ENCODE measurements at regions not wholly inside any gene's neighbourhood (a gene's known extent, or its start where the extent isn't known, plus 50 kb on each side); places are given as distances from the start of the nearest gene placed in this dataset.

- Histone ChIP-seq H3K4me1 (ENCODE audit: insufficient read depth) (no peaks in the 10 kb centered on the region), H3K9me3 (no peaks in the 10 kb centered on the region), H3K4me3 (no peak overlapping the region), H3K36me3 (no peaks in the 10 kb centered on the region), H3K27ac (no peak overlapping the region), H3K27me3 (no peaks in the 10 kb centered on the region)
- intact Hi-C loops (cut with DNase I), result no loop called here
- no peak for TF ChIP-seq EP300 (IDR thresholded peaks at IDR 0.05)
- no peak for TF ChIP-seq POLR2A (IDR thresholded peaks at IDR 0.05)
- no peak for TF ChIP-seq CTCF (IDR thresholded peaks at IDR 0.05)
- WGBS, 3 donors, result 87 to 91% (median 89%) methylated on average over 2 of the region's 2 CpGs
- no peak for DNase-seq
Observed at GRCh38 chr9:107215381-107215780, 67.7 kb upstream of the RAD23B start.

GRCh38 chr9:107216329-107216728, 66.8 kb upstream of the RAD23B start:
- Histone ChIP-seq H3K4me3 (no peak overlapping the region), H3K4me1 (ENCODE audit: insufficient read depth) (no peaks in the 10 kb centered on the region), H3K27me3 (no peaks in the 10 kb centered on the region), H3K27ac (no peak overlapping the region), H3K9me3 (no peaks in the 10 kb centered on the region), H3K36me3 (no peaks in the 10 kb centered on the region)
- 96 to 99% (median 96%) methylated on average over 4 of the region's 4 CpGs for WGBS, 3 donors
- DNase-seq, result no peak
- intact Hi-C loops (cut with DNase I), result no loop called here
- no peak for TF ChIP-seq EP300 (IDR thresholded peaks at IDR 0.05)
- no peak for TF ChIP-seq CTCF (IDR thresholded peaks at IDR 0.05)
- TF ChIP-seq POLR2A (IDR thresholded peaks at IDR 0.05), result no peak

- Histone ChIP-seq H3K27ac (no peak overlapping the region), H3K27me3 (no peaks in the 10 kb centered on the region), H3K36me3 (no peaks in the 10 kb centered on the region), H3K4me3 (no peak overlapping the region), H3K9me3 (no peaks in the 10 kb centered on the region), H3K4me1 (ENCODE audit: insufficient read depth) (no peaks in the 10 kb centered on the region)
- no peak for DNase-seq
- WGBS, 3 donors, result 68 to 73% (median 71%) methylated on average over 6 of the region's 6 CpGs
- intact Hi-C loops (cut with DNase I), result no loop called here
- TF ChIP-seq CTCF (IDR thresholded peaks at IDR 0.05), result no peak
- TF ChIP-seq EP300 (IDR thresholded peaks at IDR 0.05), result no peak
- TF ChIP-seq POLR2A (IDR thresholded peaks at IDR 0.05), result no peak
Observed at GRCh38 chr9:107218829-107219485, 64.1 kb upstream of the RAD23B start.

- 81 to 86% (median 83%) methylated on average over 4 of the region's 4 CpGs for WGBS, 3 donors
- Histone ChIP-seq H3K27ac (no peak overlapping the region), H3K36me3 (no peaks in the 10 kb centered on the region), H3K4me1 (ENCODE audit: insufficient read depth) (no peaks in the 10 kb centered on the region), H3K4me3 (no peak overlapping the region), H3K27me3 (no peaks in the 10 kb centered on the region), H3K9me3 (no peaks in the 10 kb centered on the region)
- no peak for DNase-seq
- no peak for TF ChIP-seq CTCF (IDR thresholded peaks at IDR 0.05)
- intact Hi-C loops (cut with DNase I), result no loop called here
Observed at GRCh38 chr9:107219486-107220077, 63.5 kb upstream of the RAD23B start.
